Sigmoid colon (tissue), 6 donors: ENCODE measurements at regions not wholly inside any gene's neighbourhood (a gene's known extent, or its start where the extent isn't known, plus 50 kb on each side); places are given as distances from the start of the nearest gene placed in this dataset.

Experiments
- DNase-seq: peaks from one replicate; pipeline ENCODE4 v3.0.0-alpha.2; 2019
- H3K27ac ChIP-seq, 4 donors: fragments of 200-600 bp; sonication (generic); one replicate each; pipeline ENCODE4 v1.5.1; 2016 to 2019; ENCODE audit warnings: mild to moderate bottlenecking in 1 of 4
- H3K27me3 ChIP-seq, 3 donors: fragments of 200-600 bp; sonication (generic); one replicate each; pipeline ENCODE4 v1.5.1; 2019; ENCODE audit warnings: mild to moderate bottlenecking in 1 of 3
- H3K36me3 ChIP-seq, 4 donors: fragments of 200-600 bp; sonication (generic); one replicate each; pipeline ENCODE4 v1.5.1; 2016 to 2019
- H3K4me1 ChIP-seq, 4 donors: fragments of 200-600 bp; sonication (generic); one replicate each; pipeline ENCODE4 v1.5.1; 2017 to 2019
- H3K4me3 ChIP-seq, 4 donors: fragments of 200-600 bp; sonication (generic); one replicate each; pipeline ENCODE4 v1.5.1; 2017 to 2019; ENCODE audit warnings: mild to moderate bottlenecking in 2 of 4, moderate library complexity in 1 of 4
- H3K9me3 ChIP-seq, 4 donors: fragments of 200-600 bp in 3 of 4; sonication (generic) in 3 of 4; one replicate each; pipeline versions ENCODE4 v1.5.1 to v1.6.1; 2013 to 2019
- EP300 ChIP-seq, 4 donors: sonication (generic); formaldehyde crosslinking; IDR thresholded peaks; one replicate each; pipeline ENCODE4 v1.6.1; 2017; ENCODE audit warnings: antibody characterized with exemption in 4 of 4
- POLR2A ChIP-seq, 2 donors: fragments of 450-650 bp; IDR thresholded peaks; one replicate each; pipeline ENCODE4 v1.6.1; 2016; ENCODE audit warnings: antibody characterized with exemption in 2 of 2, mild to moderate bottlenecking in 2 of 2, moderate library complexity in 2 of 2
- POLR2AphosphoS5 ChIP-seq, 4 donors: sonication (generic); formaldehyde crosslinking; IDR thresholded peaks; one replicate each; pipeline ENCODE4 v1.6.1; 2017; ENCODE audit warnings: antibody characterized with exemption in 4 of 4
- WGBS, 2 donors: extraction: QIAGEN DNeasy Blood & Tissue Kit; methylation state at CpG; one replicate each; pipeline ENCODE4 v1.1.7; 2013; 5-methylcytosine and 5-hydroxymethylcytosine counted together
- intact Hi-C: fragments of 100-400 bp; cut with DNase I; formaldehyde crosslinking; loops from one replicate; pipeline ENCODE4 v1.15.1; 2023
- TF ChIP-seq, protein P1 (sequence below), 4 experiments: fragments of 450-650 bp in 3 of 4; fragments of 200-600 bp in 1 of 4; IDR thresholded peaks; one replicate each; pipeline ENCODE4 v1.5.1; 2016 to 2019; ENCODE audit warnings: antibody characterized with exemption in 4 of 4, mild to moderate bottlenecking in 3 of 4, moderate library complexity in 2 of 4
- donor health status: healthy with polysubstance abuse.
- donor health status: healthy.

DNA sequence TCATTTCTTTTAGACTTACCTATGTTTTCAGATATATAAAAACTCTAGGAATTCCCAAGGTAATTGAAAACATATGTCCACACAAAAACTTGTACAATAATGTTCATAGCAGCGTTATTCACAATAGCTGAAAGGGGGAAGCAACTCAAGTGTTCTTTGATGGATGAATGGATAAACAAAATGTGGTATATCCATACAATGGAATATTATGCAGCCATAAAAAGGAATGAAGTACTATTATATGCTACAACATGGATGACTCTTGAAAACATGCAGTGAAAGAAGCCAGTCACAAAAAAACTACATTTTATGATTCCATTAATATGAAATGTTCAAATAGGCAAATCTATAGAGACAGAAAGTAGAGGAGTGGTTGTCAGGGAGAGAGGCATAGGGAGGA lies 62.2 kb upstream of the WDR26 start:
- no peaks in the 10 kb centered on the region for H3K36me3 ChIP-seq
- TF ChIP-seq POLR2AphosphoS5 (IDR thresholded peaks at IDR 0.05) (no peak), POLR2A (IDR thresholded peaks at IDR 0.05) (no peak), EP300 (IDR thresholded peaks at IDR 0.05) (no peak)
- TF ChIP-seq, protein P1, sequence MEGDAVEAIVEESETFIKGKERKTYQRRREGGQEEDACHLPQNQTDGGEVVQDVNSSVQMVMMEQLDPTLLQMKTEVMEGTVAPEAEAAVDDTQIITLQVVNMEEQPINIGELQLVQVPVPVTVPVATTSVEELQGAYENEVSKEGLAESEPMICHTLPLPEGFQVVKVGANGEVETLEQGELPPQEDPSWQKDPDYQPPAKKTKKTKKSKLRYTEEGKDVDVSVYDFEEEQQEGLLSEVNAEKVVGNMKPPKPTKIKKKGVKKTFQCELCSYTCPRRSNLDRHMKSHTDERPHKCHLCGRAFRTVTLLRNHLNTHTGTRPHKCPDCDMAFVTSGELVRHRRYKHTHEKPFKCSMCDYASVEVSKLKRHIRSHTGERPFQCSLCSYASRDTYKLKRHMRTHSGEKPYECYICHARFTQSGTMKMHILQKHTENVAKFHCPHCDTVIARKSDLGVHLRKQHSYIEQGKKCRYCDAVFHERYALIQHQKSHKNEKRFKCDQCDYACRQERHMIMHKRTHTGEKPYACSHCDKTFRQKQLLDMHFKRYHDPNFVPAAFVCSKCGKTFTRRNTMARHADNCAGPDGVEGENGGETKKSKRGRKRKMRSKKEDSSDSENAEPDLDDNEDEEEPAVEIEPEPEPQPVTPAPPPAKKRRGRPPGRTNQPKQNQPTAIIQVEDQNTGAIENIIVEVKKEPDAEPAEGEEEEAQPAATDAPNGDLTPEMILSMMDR (IDR thresholded peaks at IDR 0.05) = no peak
- no peaks in the 10 kb centered on the region for H3K27me3 ChIP-seq
- H3K27ac ChIP-seq = no peak overlapping the region
- no peak for DNase-seq
- peaks cover 0 to 14% (median 11%) of the 10 kb centered on the region in 4 donors for H3K4me1 ChIP-seq
- H3K4me3 ChIP-seq = no peak overlapping the region
- no peaks in the 10 kb centered on the region for H3K9me3 ChIP-seq
- intact Hi-C loops = no loop called here
- 94 to 99% methylated on average over 1 of the region's 1 CpG for WGBS, 2 donors

DNA sequence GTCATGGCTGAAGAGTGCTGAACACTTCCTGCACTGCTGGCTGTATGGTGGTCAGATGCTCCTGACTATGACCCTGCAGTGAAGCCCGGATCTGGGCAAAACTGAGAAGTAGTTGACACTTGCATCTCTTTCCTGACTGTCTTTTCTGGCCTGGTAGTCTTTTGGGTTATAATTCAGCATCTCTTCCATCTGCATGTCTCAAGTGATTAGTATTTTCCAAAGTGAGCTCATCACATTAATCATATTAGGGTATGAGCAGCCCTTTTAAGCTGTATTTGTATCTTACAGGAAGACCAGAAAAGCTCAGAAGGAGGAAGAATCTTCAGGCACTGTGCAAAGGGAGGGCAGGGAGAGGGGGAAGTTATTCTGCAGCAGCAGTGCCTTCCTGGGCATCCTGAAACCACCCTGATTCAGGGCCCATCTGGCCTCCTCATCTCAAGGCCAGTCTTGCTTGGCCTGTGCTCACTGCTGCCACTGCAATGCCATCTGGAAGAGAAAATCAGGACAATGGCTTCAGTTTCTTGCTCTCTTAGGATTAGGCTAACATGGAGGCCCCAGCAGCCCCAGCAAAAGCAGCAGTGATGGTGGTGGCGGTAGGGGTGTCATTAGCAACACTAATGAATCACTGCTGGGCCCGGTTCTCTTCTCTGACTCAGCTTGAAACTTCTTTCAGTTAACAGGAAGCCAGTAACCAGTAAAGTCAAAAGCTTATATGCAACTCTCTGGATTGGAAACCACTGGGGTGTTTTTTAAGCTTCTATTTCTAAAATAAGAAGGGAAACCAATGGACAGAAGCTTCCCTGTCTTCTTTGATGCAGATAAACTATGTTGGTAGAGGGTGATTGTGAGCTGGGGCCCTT lies 63.3 kb upstream of the WDR26 start:
- no peaks in the 10 kb centered on the region for H3K9me3 ChIP-seq
- 32 to 49% methylated on average over 3 of the region's 3 CpGs for WGBS, 2 donors
- no peak for DNase-seq
- H3K4me3 ChIP-seq = no peak overlapping the region
- TF ChIP-seq POLR2A (IDR thresholded peaks at IDR 0.05) = no peak
- TF ChIP-seq EP300 (IDR thresholded peaks at IDR 0.05) = no peak
- TF ChIP-seq, protein P1 (IDR thresholded peaks at IDR 0.05) = no peak
- no peak for TF ChIP-seq POLR2AphosphoS5 (IDR thresholded peaks at IDR 0.05)
- no peaks in the 10 kb centered on the region for H3K36me3 ChIP-seq
- intact Hi-C loops = no loop called here
- H3K27me3 ChIP-seq = no peaks in the 10 kb centered on the region
- peak overlapping the region; percentile 42 to 68 (median 58) for H3K27ac ChIP-seq
- H3K4me1 ChIP-seq = peaks cover 0 to 26% (median 22%) of the 10 kb centered on the region in 4 donors

DNA sequence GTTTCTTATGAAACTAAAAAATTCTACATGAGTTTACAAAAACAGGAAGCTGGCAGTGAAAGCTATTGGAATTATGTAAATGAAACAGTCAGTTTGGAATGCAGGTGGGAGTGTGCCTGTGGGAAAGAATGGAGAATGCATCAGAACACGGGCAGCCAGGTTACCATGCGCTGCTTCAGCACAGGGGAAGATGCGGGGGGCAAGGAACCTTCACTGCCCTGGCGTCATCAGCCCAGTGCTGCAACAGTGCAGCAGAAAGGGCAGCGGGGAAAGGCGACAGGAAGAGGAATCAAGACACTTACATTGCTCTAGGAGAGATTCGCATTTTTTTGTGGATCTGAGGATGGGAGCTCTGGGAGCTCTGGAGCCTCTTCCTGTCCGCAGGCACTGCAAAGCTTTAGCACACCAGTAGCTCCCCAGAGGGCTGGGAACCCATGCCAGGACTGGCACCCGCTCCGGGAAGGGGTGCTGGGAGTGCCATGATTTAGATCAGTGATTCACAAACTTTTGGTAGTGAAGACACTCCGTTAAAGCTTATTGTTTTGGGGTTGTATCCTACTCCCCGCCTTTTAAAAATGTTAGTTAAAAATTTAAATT lies 64.1 kb upstream of the WDR26 start:
- Histone ChIP-seq H3K4me1 (peaks cover 0 to 33% (median 29%) of the 10 kb centered on the region in 4 donors), H3K9me3 (no peaks in the 10 kb centered on the region), H3K36me3 (no peaks in the 10 kb centered on the region), H3K27me3 (no peaks in the 10 kb centered on the region), H3K4me3 (no peak overlapping the region), H3K27ac (peak overlapping the region; percentile 42 to 68 (median 58))
- no peak for DNase-seq
- intact Hi-C loops = no loop called here
- WGBS, 2 donors = 57 to 68% methylated on average over 12 of the region's 12 CpGs
- TF ChIP-seq POLR2AphosphoS5 (IDR thresholded peaks at IDR 0.05) (no peak), POLR2A (IDR thresholded peaks at IDR 0.05) (no peak), EP300 (IDR thresholded peaks at IDR 0.05) (no peak)
- TF ChIP-seq, protein P1 (IDR thresholded peaks at IDR 0.05) = no peak

DNA sequence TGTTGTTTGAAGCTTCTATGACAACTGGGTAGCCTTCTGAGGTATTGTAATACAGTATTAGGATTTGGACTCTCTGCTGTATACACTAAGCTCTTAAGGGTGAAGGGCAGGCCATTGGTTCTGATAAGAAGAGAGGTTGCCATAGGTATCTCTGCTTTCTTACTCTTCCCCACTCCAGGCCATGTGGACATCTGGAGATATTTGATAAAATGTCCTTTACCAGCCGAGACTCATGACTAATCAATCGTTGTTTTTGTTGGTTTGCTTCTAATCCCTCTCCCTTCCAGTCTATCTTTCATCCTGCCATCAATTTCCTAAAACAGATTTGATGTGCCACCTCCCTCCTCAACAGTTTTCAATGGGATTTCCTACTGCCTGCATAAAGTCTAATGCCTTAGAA lies 64.6 kb upstream of the WDR26 start:
- intact Hi-C loops = no loop called here
- TF ChIP-seq, protein P1 (IDR thresholded peaks at IDR 0.05) = no peak
- TF ChIP-seq POLR2A (IDR thresholded peaks at IDR 0.05) (no peak), EP300 (IDR thresholded peaks at IDR 0.05) (no peak), POLR2AphosphoS5 (IDR thresholded peaks at IDR 0.05) (no peak)
- no peaks in the 10 kb centered on the region for H3K9me3 ChIP-seq
- H3K4me3 ChIP-seq = no peak overlapping the region
- peak overlapping the region in 3 of 4 donors; percentile 42 to 68 (median 63) for H3K27ac ChIP-seq
- DNase-seq = no peak
- H3K36me3 ChIP-seq = no peaks in the 10 kb centered on the region
- WGBS, 2 donors = 81% methylated on average over 2 of the region's 2 CpGs
- H3K27me3 ChIP-seq = no peaks in the 10 kb centered on the region
- peaks cover 0 to 38% (median 34%) of the 10 kb centered on the region in 4 donors for H3K4me1 ChIP-seq
